ENCODE measurements at regions not wholly inside any gene's neighbourhood (a gene's known extent, or its start where the extent isn't known, plus 50 kb on each side); places are given as distances from the start of the nearest gene placed in this dataset.

GRCh38 chr13:56653043-56653442, 487.7 kb upstream of the PRR20A start:
- TF ChIP-seq CTCF (conservative IDR thresholded peaks at IDR 0.05; ENCODE audit: low read depth, low read length) (no peak), EZH2 (IDR thresholded peaks at IDR 0.05; ENCODE audit: borderline replicate concordance, low read depth, low read length, poor library complexity, severe bottlenecking) (no peak)
